ENCODE measurements at regions not wholly inside any gene's neighbourhood (a gene's known extent, or its start where the extent isn't known, plus 50 kb on each side); places are given as distances from the start of the nearest gene placed in this dataset.
"Not testable (repeated sequence)": the region's sequence is repeated elsewhere in the genome, so short reads cannot be mapped to it uniquely, and the experiment has no call there.

GRCh38 chrX:22800360-22800759 is 199.4 kb upstream of the DDX53 start:
- DNase-seq (ENCODE audit: low read depth): peak; percentile 89
- no peak overlapping the region for H3K4me3 ChIP-seq (ENCODE audit: control insufficient read depth, low read depth, low read length)
- TF ChIP-seq CTCF (conservative IDR thresholded peaks at IDR 0.05; ENCODE audit: control insufficient read depth, insufficient read depth, low read depth, low read length): no peak

- TF ChIP-seq CTCF (conservative IDR thresholded peaks at IDR 0.05; ENCODE audit: control insufficient read depth, insufficient read depth, low read depth, low read length): no peak
- H3K4me3 ChIP-seq (ENCODE audit: control insufficient read depth, low read depth, low read length): no peak overlapping the region
- DNase-seq (ENCODE audit: low read depth): peak; percentile 12
Observed at GRCh38 chrX:22800806-22801205, 199.0 kb upstream of the DDX53 start.

GRCh38 chrX:22803353-22803752 is 196.4 kb upstream of the DDX53 start:
- no peak for TF ChIP-seq CTCF (conservative IDR thresholded peaks at IDR 0.05; ENCODE audit: control insufficient read depth, insufficient read depth, low read depth, low read length)
- no peak for DNase-seq (ENCODE audit: low read depth)
- no peak overlapping the region for H3K4me3 ChIP-seq (ENCODE audit: control insufficient read depth, low read depth, low read length)

- no peak for TF ChIP-seq CTCF (conservative IDR thresholded peaks at IDR 0.05; ENCODE audit: control insufficient read depth, insufficient read depth, low read depth, low read length)
- no peak overlapping the region for H3K4me3 ChIP-seq (ENCODE audit: control insufficient read depth, low read depth, low read length)
- no peak for DNase-seq (ENCODE audit: low read depth)
Observed at GRCh38 chrX:22810876-22811275, 188.9 kb upstream of the DDX53 start.

- DNase-seq (ENCODE audit: low read depth): no peak
Observed at GRCh38 chrX:22818061-22818460, 181.7 kb upstream of the DDX53 start.

GRCh38 chrX:22855693-22856092 is 144.1 kb upstream of the DDX53 start:
- no peak for TF ChIP-seq CTCF (conservative IDR thresholded peaks at IDR 0.05; ENCODE audit: control insufficient read depth, insufficient read depth, low read depth, low read length)

More at GRCh38 chrX:22818061-22818460, 181.7 kb upstream of the DDX53 start:
- no peak overlapping the region for H3K4me3 ChIP-seq (ENCODE audit: control insufficient read depth, low read depth, low read length)
- no peak for TF ChIP-seq CTCF (conservative IDR thresholded peaks at IDR 0.05; ENCODE audit: control insufficient read depth, insufficient read depth, low read depth, low read length)

GRCh38 chrX:22859642-22860041 is 140.1 kb upstream of the DDX53 start:
- TF ChIP-seq CTCF (conservative IDR thresholded peaks at IDR 0.05; ENCODE audit: control insufficient read depth, insufficient read depth, low read depth, low read length): no peak
- no peak for DNase-seq (ENCODE audit: low read depth)
- no peak overlapping the region for H3K4me3 ChIP-seq (ENCODE audit: control insufficient read depth, low read depth, low read length)

More at GRCh38 chrX:22855693-22856092, 144.1 kb upstream of the DDX53 start:
- no peak for DNase-seq (ENCODE audit: low read depth)
- no peak overlapping the region for H3K4me3 ChIP-seq (ENCODE audit: control insufficient read depth, low read depth, low read length)

- not testable (repeated sequence) for DNase-seq (ENCODE audit: low read depth); H3K4me3 ChIP-seq (ENCODE audit: control insufficient read depth, low read depth, low read length)
Observed at GRCh38 chrX:22866801-22867200, 133.0 kb upstream of the DDX53 start.
